ENCODE measurements at regions not wholly inside any gene's neighbourhood (a gene's known extent, or its start where the extent isn't known, plus 50 kb on each side); places are given as distances from the start of the nearest gene placed in this dataset.
A peak's percentile ranks its signal among the peaks of the same experiment; 100 is the strongest.

GRCh38 chr10:105843786-105844185 lies 1202.7 kb downstream of the SORCS3 start:
- Histone ChIP-seq H3K4ac (replicated peaks; ENCODE audit: insufficient read length, low read depth, low read length) (no peak overlapping the region), H2BK15ac (ENCODE audit: low read length) (no peak overlapping the region), H3K23ac (ENCODE audit: insufficient read length) (no peak overlapping the region), H4K8ac (ENCODE audit: extremely low read depth, insufficient read depth, low read length) (no peak overlapping the region), H3K27me3 (replicated peaks in 1 of 4; ENCODE audit: control insufficient read depth in 3 of 4, extremely low read depth in 1 of 4, insufficient read depth in 3 of 4, low read length in 3 of 4) (no peaks in the 10 kb centered on the region), H3K36me3 (ENCODE audit: control insufficient read depth in 2 of 4, insufficient read depth in 4 of 4, low read length in 3 of 4) (no peaks in the 10 kb centered on the region), H4K91ac (replicated peaks; ENCODE audit: insufficient read length, low read length) (no peak overlapping the region), H3K4me3 (ENCODE audit: extremely low read depth in 1 of 4, insufficient read depth in 2 of 4, low read depth in 3 of 4, low read length in 4 of 4) (peak overlapping the region in 1 of 4 experiments; percentile 36; a peak in 1 of 8 replicates), H2AFZ (ENCODE audit: low read length) (peak overlapping the region; percentile 54; the same call in 1 of the 2 replicates), H3K23me2 (ENCODE audit: low read depth, low read length) (no peaks in the 10 kb centered on the region), H4K5ac (ENCODE audit: insufficient read length, low read depth, low read length) (no peak overlapping the region), H3K56ac (replicated peaks; ENCODE audit: insufficient read length, low read depth, low read length) (no peak overlapping the region), H3K9ac (replicated peaks in 1 of 4; ENCODE audit: extremely low read depth in 1 of 4, low read depth in 3 of 4, low read length in 3 of 4) (no peak overlapping the region), H3K27ac (ENCODE audit: low read depth, low read length) (no peak overlapping the region), H3K18ac (ENCODE audit: extremely low read depth, low read length) (no peak overlapping the region), H2BK20ac (ENCODE audit: low read length) (no peak overlapping the region), H3K4me1 (replicated peaks in 1 of 4; ENCODE audit: control insufficient read depth in 3 of 4, insufficient read depth in 4 of 4, low read length in 3 of 4) (peaks cover 2 to 13% (median 7%) of the 10 kb centered on the region in 4 experiments; a peak in 4 of 7 replicates), H3K79me2 (ENCODE audit: control insufficient read depth in 1 of 2, insufficient read depth in 2 of 2, low read length in 2 of 2) (no peaks in the 10 kb centered on the region), H4K20me1 (replicated peaks in 1 of 2; ENCODE audit: control insufficient read depth in 1 of 2, insufficient read depth in 2 of 2, low read length in 2 of 2) (no peaks in the 10 kb centered on the region), H2BK5ac (ENCODE audit: low read depth, low read length) (no peak overlapping the region), H3K14ac (ENCODE audit: insufficient read length) (no peak overlapping the region), H3K79me1 (ENCODE audit: low read depth, low read length) (no peaks in the 10 kb centered on the region), H2AK5ac (ENCODE audit: low read depth, low read length) (no peak overlapping the region), H3K4me2 (ENCODE audit: insufficient read depth in 1 of 2, low read depth in 2 of 2, low read length in 2 of 2) (peak overlapping the region; percentile 53 to 58), H2BK12ac (ENCODE audit: low read depth, low read length) (peak overlapping the region; percentile 41; the same call in 1 of the 2 replicates), H2BK120ac (replicated peaks; ENCODE audit: low read depth, low read length) (no peak overlapping the region), H3K9me3 (ENCODE audit: insufficient read depth in 2 of 2, low read depth in 1 of 2, low read length in 1 of 2) (no peaks in the 10 kb centered on the region)
- FAIRE-seq = no peak
- WGBS, 2 experiments (ENCODE audit: extremely low coverage in 1 of 2, insufficient coverage in 1 of 2, insufficient read length in 1 of 2, insufficient replicate concordance in 2 of 2, low coverage in 1 of 2, low lambda C conversion rate in 2 of 2, missing lambda C conversion rate in 1 of 2) = 80% methylated on average over 3 of the region's 3 CpGs; no CpG with 5 or more reads in 1 of the 2 experiments
- TF ChIP-seq ASH2L (IDR thresholded peaks at IDR 0.05; ENCODE audit: low read length) (no peak), SP1 (IDR thresholded peaks at IDR 0.05; ENCODE audit: low read depth, low read length) (no peak), CHD2 (IDR thresholded peaks at IDR 0.05; ENCODE audit: low read length) (no peak), PHF8 (conservative IDR thresholded peaks at IDR 0.05; ENCODE audit: low read depth, low read length) (no peak), TAF7 (optimal IDR thresholded peaks at IDR 0.05; ENCODE audit: borderline replicate concordance, low read depth, low read length) (no peak), CEBPB (IDR thresholded peaks at IDR 0.05; ENCODE audit: low read depth, low read length) (no peak), CBX8 (IDR thresholded peaks at IDR 0.05; ENCODE audit: borderline replicate concordance, low read depth, low read length) (no peak), KDM5A (IDR thresholded peaks at IDR 0.05; ENCODE audit: low read length) (no peak), SIN3A (conservative IDR thresholded peaks at IDR 0.05 in 1 of 2, IDR thresholded peaks at IDR 0.05 in 1 of 2; ENCODE audit: low read depth in 1 of 2, low read length in 2 of 2) (no peak), RXRA (IDR thresholded peaks at IDR 0.05; ENCODE audit: insufficient read depth, low read depth, low read length) (no peak), TEAD4 (IDR thresholded peaks at IDR 0.05; ENCODE audit: low read depth, low read length) (no peak), SP4 (IDR thresholded peaks at IDR 0.05; ENCODE audit: low read length) (no peak), SRF (IDR thresholded peaks at IDR 0.05; ENCODE audit: low read depth, low read length) (no peak)
- ChIA-PET CTCF (ENCODE audit: partially characterized antibody) (interaction anchor here (0.6 to 1.8 kb wide), 3 partner anchors 45 to 450 kb away, joined by 3 to 4 read pairs (median 3); no protein-coding TSS in a partner anchor), POLR2A (ENCODE audit: partially characterized antibody) (no interaction called here)
- no peak for DNase-seq (ENCODE audit: low read depth in 1 of 2, low spot score in 2 of 2)
